Liver (tissue), 8 donors: ENCODE measurements at regions not wholly inside any gene's neighbourhood (a gene's known extent, or its start where the extent isn't known, plus 50 kb on each side); places are given as distances from the start of the nearest gene placed in this dataset.

Source experiments
- DNase-seq: peaks from one replicate; pipeline ENCODE4 v3.0.0-alpha.2; 2017; ENCODE audit warnings: low spot score
- H3K27ac ChIP-seq, 2 donors: one replicate each; pipeline ENCODE4 v1.7.0; 2013; ENCODE audit warnings: inconsistent platforms in 2 of 2, low read length in 2 of 2, control low read depth in 1 of 2, low read depth in 1 of 2, mild to moderate bottlenecking in 1 of 2
- H3K27me3 ChIP-seq, 4 donors: one replicate each; pipeline versions ENCODE4 v1.6.1 to v1.7.0; 2013; ENCODE audit warnings: low read length in 3 of 4, inconsistent platforms in 1 of 4, mild to moderate bottlenecking in 1 of 4, moderate library complexity in 1 of 4; ENCODE audit not compliant: control insufficient read depth in 4 of 4, insufficient read depth in 4 of 4
- H3K36me3 ChIP-seq, 4 donors: one replicate each; pipeline versions ENCODE4 v1.6.1 to v1.7.0; 2013; ENCODE audit warnings: low read length in 3 of 4, mild to moderate bottlenecking in 3 of 4, low read depth in 1 of 4, moderate library complexity in 1 of 4; ENCODE audit not compliant: control insufficient read depth in 4 of 4, insufficient read depth in 3 of 4
- H3K4me1 ChIP-seq, 4 donors: one replicate each; pipeline versions ENCODE4 v1.6.1 to v1.7.0; 2013; ENCODE audit warnings: low read length in 3 of 4, mild to moderate bottlenecking in 3 of 4, moderate library complexity in 1 of 4; ENCODE audit not compliant: control insufficient read depth in 4 of 4, insufficient read depth in 4 of 4
- H3K4me3 ChIP-seq, 3 donors: one replicate each; pipeline versions ENCODE4 v1.6.1 to v1.7.0; 2013; ENCODE audit warnings: low read length in 3 of 3, control low read depth in 1 of 3, low read depth in 1 of 3, mild to moderate bottlenecking in 1 of 3
- H3K9ac ChIP-seq, 2 donors: one replicate each; pipeline ENCODE4 v1.7.0; 2013; ENCODE audit warnings: low read length in 2 of 2, mild to moderate bottlenecking in 2 of 2, moderate library complexity in 2 of 2, control low read depth in 1 of 2, low read depth in 1 of 2
- H3K9me3 ChIP-seq, 4 donors: one replicate each; pipeline versions ENCODE4 v1.6.1 to v1.7.0; 2013; ENCODE audit warnings: low read length in 3 of 4; ENCODE audit not compliant: control insufficient read depth in 4 of 4
- EGR1 ChIP-seq, 2 donors: IDR thresholded peaks; 2 replicates each; pipeline ENCODE4 v1.6.1; 2016 to 2018; ENCODE audit warnings: antibody characterized with exemption in 2 of 2, low read depth in 2 of 2
- FOXA1 ChIP-seq: IDR thresholded peaks from 2 replicates; pipeline ENCODE4 v1.6.1; 2016; ENCODE audit warnings: antibody characterized with exemption
- FOXA2 ChIP-seq: IDR thresholded peaks from 2 replicates; pipeline ENCODE4 v1.6.1; 2016; ENCODE audit warnings: antibody characterized with exemption
- GABPA ChIP-seq, 2 donors: IDR thresholded peaks in 1 of 2; conservative IDR thresholded peaks in 1 of 2; 2 replicates each; pipeline ENCODE4 v1.6.1; 2016; ENCODE audit warnings: antibody characterized with exemption in 2 of 2, mild to moderate bottlenecking in 1 of 2, moderate library complexity in 1 of 2
- HNF4A ChIP-seq, 2 donors: conservative IDR thresholded peaks; 2 replicates each; pipeline ENCODE4 v1.6.1; 2016; ENCODE audit warnings: antibody characterized with exemption in 2 of 2, mild to moderate bottlenecking in 2 of 2
- HNF4G ChIP-seq: IDR thresholded peaks from 2 replicates; pipeline ENCODE4 v1.6.1; 2016; ENCODE audit warnings: antibody characterized with exemption
- JUND ChIP-seq, 2 donors: IDR thresholded peaks; 2 replicates each; pipeline ENCODE4 v1.6.1; 2016; ENCODE audit warnings: antibody characterized with exemption in 2 of 2
- MAX ChIP-seq: IDR thresholded peaks from 2 replicates; pipeline ENCODE4 v1.6.1; 2016; ENCODE audit warnings: antibody characterized with exemption
- RAD21 ChIP-seq, 2 donors: IDR thresholded peaks; 2 replicates each; pipeline ENCODE4 v1.6.1; 2016; ENCODE audit warnings: antibody characterized with exemption in 2 of 2, mild to moderate bottlenecking in 2 of 2
- REST ChIP-seq: IDR thresholded peaks from 2 replicates; pipeline ENCODE4 v1.6.1; 2016; ENCODE audit warnings: antibody characterized with exemption, mild to moderate bottlenecking
- SP1 ChIP-seq: IDR thresholded peaks from 2 replicates; pipeline ENCODE4 v1.6.1; 2018; ENCODE audit warnings: antibody characterized with exemption, mild to moderate bottlenecking
- TAF1 ChIP-seq: conservative IDR thresholded peaks from 2 replicates; pipeline ENCODE4 v1.6.1; 2016; ENCODE audit warnings: antibody characterized with exemption, mild to moderate bottlenecking
- YY1 ChIP-seq: IDR thresholded peaks from 2 replicates; pipeline ENCODE4 v1.6.1; 2016; ENCODE audit warnings: antibody characterized with exemption, mild to moderate bottlenecking
- ZBTB33 ChIP-seq: IDR thresholded peaks from 2 replicates; pipeline ENCODE4 v1.6.1; 2016; ENCODE audit warnings: antibody characterized with exemption
- WGBS: extraction: QIAGEN DNeasy Blood & Tissue Kit; methylation state at CpG from one replicate; pipeline ENCODE4 v1.1.7; 2013; 5-methylcytosine and 5-hydroxymethylcytosine counted together
- TF ChIP-seq, protein P1 (sequence below): IDR thresholded peaks from 2 replicates; pipeline ENCODE4 v1.6.1; 2016; ENCODE audit warnings: antibody characterized with exemption
- TF ChIP-seq, protein P2 (sequence below): fragments of 150-350 bp; IDR thresholded peaks from 2 replicates; pipeline ENCODE4 v1.5.1; 2017; ENCODE audit warnings: improper control_type of control experiment, low read depth, low read length; ENCODE audit not compliant: missing input control
- donor health status: healthy.
- donor health status: healthy.
- donor health status: healthy.
- donor health status: healthy.
- donor health status: healthy.

- Histone ChIP-seq H3K4me3 (no peak overlapping the region), H3K9me3 (no peaks in the 10 kb centered on the region), H3K27ac (no peak overlapping the region), H3K27me3 (peaks cover 0 to 3% (median 0%) of the 10 kb centered on the region in 4 donors), H3K9ac (no peak overlapping the region), H3K36me3 (no peaks in the 10 kb centered on the region), H3K4me1 (no peaks in the 10 kb centered on the region)
- TF ChIP-seq FOXA1 = no peak
- TF ChIP-seq HNF4G = no peak
- TF ChIP-seq TAF1 = no peak
- TF ChIP-seq, protein P1, sequence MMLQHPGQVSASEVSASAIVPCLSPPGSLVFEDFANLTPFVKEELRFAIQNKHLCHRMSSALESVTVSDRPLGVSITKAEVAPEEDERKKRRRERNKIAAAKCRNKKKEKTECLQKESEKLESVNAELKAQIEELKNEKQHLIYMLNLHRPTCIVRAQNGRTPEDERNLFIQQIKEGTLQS = no peak
- TF ChIP-seq JUND (IDR thresholded peaks at IDR 0.05) = no peak
- TF ChIP-seq RAD21 (IDR thresholded peaks at IDR 0.05) = no peak
- TF ChIP-seq EGR1 (IDR thresholded peaks at IDR 0.05; ENCODE audit: low read depth in 2 of 2) = no peak
- no peak for TF ChIP-seq ZBTB33
- TF ChIP-seq YY1 = no peak
- no peak for TF ChIP-seq SP1
- no peak for TF ChIP-seq HNF4A (conservative IDR thresholded peaks at IDR 0.05)
- TF ChIP-seq, protein P2, sequence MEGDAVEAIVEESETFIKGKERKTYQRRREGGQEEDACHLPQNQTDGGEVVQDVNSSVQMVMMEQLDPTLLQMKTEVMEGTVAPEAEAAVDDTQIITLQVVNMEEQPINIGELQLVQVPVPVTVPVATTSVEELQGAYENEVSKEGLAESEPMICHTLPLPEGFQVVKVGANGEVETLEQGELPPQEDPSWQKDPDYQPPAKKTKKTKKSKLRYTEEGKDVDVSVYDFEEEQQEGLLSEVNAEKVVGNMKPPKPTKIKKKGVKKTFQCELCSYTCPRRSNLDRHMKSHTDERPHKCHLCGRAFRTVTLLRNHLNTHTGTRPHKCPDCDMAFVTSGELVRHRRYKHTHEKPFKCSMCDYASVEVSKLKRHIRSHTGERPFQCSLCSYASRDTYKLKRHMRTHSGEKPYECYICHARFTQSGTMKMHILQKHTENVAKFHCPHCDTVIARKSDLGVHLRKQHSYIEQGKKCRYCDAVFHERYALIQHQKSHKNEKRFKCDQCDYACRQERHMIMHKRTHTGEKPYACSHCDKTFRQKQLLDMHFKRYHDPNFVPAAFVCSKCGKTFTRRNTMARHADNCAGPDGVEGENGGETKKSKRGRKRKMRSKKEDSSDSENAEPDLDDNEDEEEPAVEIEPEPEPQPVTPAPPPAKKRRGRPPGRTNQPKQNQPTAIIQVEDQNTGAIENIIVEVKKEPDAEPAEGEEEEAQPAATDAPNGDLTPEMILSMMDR = no peak
- TF ChIP-seq MAX = no peak
- TF ChIP-seq REST = no peak
- TF ChIP-seq GABPA (IDR thresholded peaks at IDR 0.05 in 1 of 2, conservative IDR thresholded peaks at IDR 0.05 in 1 of 2) = no peak
- DNase-seq = no peak
- WGBS = 50% methylated on average over 4 of the region's 4 CpGs
Observed at GRCh38 chr7:91411060-91411459, 146.8 kb downstream of the FZD1 start.

- Histone ChIP-seq H3K36me3 (no peaks in the 10 kb centered on the region), H3K4me3 (no peak overlapping the region), H3K9me3 (no peaks in the 10 kb centered on the region), H3K27ac (no peak overlapping the region), H3K4me1 (no peaks in the 10 kb centered on the region), H3K27me3 (peaks cover 0 to 3% (median 0%) of the 10 kb centered on the region in 4 donors), H3K9ac (no peak overlapping the region)
- WGBS = 30% methylated on average over 2 of the region's 2 CpGs
- DNase-seq = no peak
- TF ChIP-seq FOXA2 (no peak), MAX (no peak), HNF4A (conservative IDR thresholded peaks at IDR 0.05) (no peak), ZBTB33 (no peak), RAD21 (IDR thresholded peaks at IDR 0.05) (no peak), YY1 (no peak), GABPA (IDR thresholded peaks at IDR 0.05 in 1 of 2, conservative IDR thresholded peaks at IDR 0.05 in 1 of 2) (no peak), HNF4G (no peak), SP1 (no peak)
- TF ChIP-seq, protein P2 = no peak
- TF ChIP-seq, protein P1 = no peak
Observed at GRCh38 chr7:91412298-91412697, 148.1 kb downstream of the FZD1 start.
